Fibroblast of the aortic adventitia (primary cell): ENCODE measurements at regions not wholly inside any gene's neighbourhood (a gene's known extent, or its start where the extent isn't known, plus 50 kb on each side); places are given as distances from the start of the nearest gene placed in this dataset.

Experiments
- DNase-seq: peaks from one replicate; pipeline ENCODE4 v3.0.0-alpha.2; 2010; ENCODE audit warnings: low read depth
- H3K4me3 ChIP-seq: 2 replicates; pipeline ENCODE4 v1.5.1; 2011; ENCODE audit warnings: low read depth, mild to moderate bottlenecking, control low read depth, low read length, moderate library complexity
- TF ChIP-seq, protein P1 (sequence below): IDR thresholded peaks from 2 replicates; pipeline ENCODE4 v1.5.1; 2011; ENCODE audit warnings: mild to moderate bottlenecking, low read length, control low read depth, inconsistent platforms; ENCODE audit not compliant: insufficient read depth

GRCh38 chr18:37980556-37980955 is 415.0 kb upstream of the CELF4 start:
- TF ChIP-seq, protein P1, sequence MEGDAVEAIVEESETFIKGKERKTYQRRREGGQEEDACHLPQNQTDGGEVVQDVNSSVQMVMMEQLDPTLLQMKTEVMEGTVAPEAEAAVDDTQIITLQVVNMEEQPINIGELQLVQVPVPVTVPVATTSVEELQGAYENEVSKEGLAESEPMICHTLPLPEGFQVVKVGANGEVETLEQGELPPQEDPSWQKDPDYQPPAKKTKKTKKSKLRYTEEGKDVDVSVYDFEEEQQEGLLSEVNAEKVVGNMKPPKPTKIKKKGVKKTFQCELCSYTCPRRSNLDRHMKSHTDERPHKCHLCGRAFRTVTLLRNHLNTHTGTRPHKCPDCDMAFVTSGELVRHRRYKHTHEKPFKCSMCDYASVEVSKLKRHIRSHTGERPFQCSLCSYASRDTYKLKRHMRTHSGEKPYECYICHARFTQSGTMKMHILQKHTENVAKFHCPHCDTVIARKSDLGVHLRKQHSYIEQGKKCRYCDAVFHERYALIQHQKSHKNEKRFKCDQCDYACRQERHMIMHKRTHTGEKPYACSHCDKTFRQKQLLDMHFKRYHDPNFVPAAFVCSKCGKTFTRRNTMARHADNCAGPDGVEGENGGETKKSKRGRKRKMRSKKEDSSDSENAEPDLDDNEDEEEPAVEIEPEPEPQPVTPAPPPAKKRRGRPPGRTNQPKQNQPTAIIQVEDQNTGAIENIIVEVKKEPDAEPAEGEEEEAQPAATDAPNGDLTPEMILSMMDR: no peak
- no peak for DNase-seq
- H3K4me3 ChIP-seq: no peak overlapping the region

DNA sequence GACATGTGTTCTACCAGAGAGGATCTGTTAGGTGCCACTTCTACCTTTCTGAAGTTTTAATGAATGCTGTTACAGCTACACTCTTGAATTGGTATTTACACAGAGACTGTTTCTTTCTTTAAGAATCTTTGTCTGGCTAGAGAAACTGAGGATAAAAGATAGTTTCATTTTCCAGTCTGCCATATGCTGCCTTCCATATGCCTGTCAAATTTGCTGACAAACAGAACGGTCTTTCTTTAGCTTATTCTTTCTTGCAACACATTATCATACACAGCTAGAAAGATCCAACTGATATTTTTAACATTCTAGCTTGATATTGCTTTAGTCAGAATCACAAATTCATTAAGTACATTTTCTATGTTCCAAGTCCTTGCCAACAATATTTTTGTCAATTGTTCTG is 409.8 kb upstream of the CELF4 start:
- TF ChIP-seq, protein P1: no peak
- H3K4me3 ChIP-seq: no peak overlapping the region
- DNase-seq: no peak

- no peak for DNase-seq
- TF ChIP-seq, protein P1: no peak
- no peak overlapping the region for H3K4me3 ChIP-seq
These were observed 401.7 kb upstream of the CELF4 start for GRCh38 chr18:37967261-37967660.

GRCh38 chr18:37965572-37965970 is 400.0 kb upstream of the CELF4 start:
- TF ChIP-seq, protein P1: no peak
- H3K4me3 ChIP-seq: no peak overlapping the region
- no peak for DNase-seq

- H3K4me3 ChIP-seq: no peak overlapping the region
- TF ChIP-seq, protein P1: no peak
- no peak for DNase-seq
These were observed 399.4 kb upstream of the CELF4 start for GRCh38 chr18:37964885-37965571.

DNA sequence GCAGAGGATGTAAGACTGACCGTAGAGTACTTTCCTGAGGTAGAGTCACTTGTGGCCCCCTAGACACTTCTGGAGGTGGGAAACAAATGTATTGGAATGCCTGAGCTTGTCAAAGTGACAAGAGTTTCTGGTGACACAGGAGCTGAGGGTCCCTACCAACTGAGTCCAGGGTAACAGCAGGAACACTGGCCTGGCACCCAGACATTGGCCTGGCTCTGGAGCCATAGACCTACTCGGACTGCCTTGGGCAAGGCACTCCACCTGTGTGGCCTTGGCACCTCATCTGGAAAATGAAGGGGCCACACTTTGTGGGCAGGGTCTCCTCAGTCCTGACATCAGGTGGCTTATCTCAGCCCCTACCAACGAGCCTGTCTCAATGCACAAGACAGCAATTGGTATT is 398.2 kb upstream of the CELF4 start:
- no peak overlapping the region for H3K4me3 ChIP-seq
- no peak for DNase-seq
- TF ChIP-seq, protein P1: no peak
